HG03439 (cell line): ENCODE measurements at regions not wholly inside any gene's neighbourhood (a gene's known extent, or its start where the extent isn't known, plus 50 kb on each side); places are given as distances from the start of the nearest gene placed in this dataset.
"Not testable (repeated sequence)": the region's sequence is repeated elsewhere in the genome, so short reads cannot be mapped to it uniquely, and the experiment has no call there.

Experiments
- ATAC-seq: cut with Tn5 transposase; IDR thresholded peaks from one replicate; pipeline ENCODE4 v1.9.1; 2021; ENCODE audit warnings: mild to moderate bottlenecking, moderate library complexity; ENCODE audit not compliant: unreplicated experiment

- ATAC-seq = no peak
Observed at GRCh38 chr6:85287158-85287557, 162.7 kb upstream of the NT5E start.

DNA sequence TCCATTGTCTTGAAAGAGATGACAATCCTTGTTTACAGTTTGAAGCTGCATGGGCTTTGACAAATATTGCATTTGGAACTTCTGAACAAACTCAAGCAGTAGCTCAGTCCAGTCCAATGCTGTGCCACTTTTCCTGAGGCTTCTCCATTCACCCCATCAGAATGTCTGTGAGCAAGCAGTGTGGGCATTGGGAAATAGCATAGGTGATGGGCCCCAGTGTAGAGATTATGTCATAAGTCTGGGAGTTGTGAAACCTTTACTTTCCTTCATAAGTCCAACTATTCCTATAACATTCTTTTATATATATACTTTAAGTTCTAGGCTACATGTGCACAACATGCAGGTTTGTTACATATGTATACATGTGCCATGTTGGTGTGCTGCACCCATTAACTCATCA is 163.4 kb upstream of the NT5E start:
- not testable (repeated sequence) for ATAC-seq

DNA sequence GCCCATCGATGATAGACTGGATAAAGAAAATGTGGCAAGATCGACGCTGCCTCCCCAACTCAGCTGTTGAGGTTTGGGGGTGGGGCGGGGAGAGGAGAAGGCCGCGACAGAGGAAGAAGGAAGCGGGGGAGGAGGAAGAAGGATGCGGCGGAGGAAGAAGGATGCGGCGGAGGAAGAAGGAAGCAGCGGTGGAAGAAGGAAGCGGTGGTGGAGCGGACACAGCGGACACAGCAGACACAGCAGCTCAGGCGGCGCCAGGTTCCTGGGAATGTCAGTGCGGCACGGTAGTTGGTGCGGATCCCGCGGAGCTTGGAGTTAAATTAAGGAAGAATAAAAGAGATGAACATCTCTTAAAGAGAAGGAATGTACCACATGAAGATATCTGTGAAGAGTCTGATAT is 163.9 kb upstream of the NT5E start:
- no peak for ATAC-seq

GRCh38 chr6:85285114-85285513 is 164.8 kb upstream of the NT5E start:
- no peak for ATAC-seq

DNA sequence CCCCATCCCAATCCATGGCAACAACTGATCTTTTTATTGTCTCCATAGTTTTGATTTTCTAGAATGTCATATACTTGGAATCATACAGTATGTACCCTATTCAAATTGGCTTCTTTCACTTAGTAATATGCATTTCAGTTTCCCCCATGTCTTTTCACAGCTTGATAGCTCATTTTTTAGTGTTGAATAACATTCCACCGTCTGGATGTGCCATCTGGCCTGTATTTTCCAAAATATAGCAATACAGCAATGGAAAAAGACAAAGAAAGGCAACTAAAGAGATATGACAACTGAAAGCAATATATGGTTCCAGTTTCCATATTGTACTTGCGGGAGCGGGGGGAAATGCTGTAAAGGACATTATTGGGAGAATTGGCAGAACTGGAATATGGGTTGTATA is 166.4 kb upstream of the NT5E start:
- ATAC-seq = no peak

DNA sequence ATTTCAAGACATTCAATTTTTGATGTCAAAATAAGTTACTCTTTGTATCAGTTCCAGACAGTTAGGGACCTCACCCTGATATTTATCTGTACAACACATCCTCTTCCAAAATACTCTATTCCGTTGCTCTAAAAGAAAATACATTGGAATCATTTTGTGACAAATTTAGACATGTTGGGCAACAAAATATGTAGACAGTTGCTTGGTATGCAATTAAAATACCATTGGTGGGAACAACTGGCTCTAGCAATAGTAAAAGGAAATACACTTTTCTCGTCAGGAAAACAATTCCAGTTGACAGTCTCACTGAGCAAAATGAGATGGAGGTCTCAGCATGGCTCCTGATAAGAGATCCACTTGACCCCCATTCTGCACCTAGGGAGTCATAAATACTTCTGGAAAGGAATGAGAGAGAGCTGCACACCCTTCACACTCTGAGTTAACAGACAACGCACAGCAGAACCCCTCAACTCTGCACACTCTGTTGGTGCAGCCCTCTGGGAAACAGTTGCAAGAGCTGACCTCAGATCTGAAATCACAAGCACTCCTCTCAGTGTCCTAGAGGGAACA is 171.3 kb upstream of the NT5E start:
- no peak for ATAC-seq

- not testable (repeated sequence) for ATAC-seq
Observed at GRCh38 chr6:85276026-85276425, 173.9 kb upstream of the NT5E start.

DNA sequence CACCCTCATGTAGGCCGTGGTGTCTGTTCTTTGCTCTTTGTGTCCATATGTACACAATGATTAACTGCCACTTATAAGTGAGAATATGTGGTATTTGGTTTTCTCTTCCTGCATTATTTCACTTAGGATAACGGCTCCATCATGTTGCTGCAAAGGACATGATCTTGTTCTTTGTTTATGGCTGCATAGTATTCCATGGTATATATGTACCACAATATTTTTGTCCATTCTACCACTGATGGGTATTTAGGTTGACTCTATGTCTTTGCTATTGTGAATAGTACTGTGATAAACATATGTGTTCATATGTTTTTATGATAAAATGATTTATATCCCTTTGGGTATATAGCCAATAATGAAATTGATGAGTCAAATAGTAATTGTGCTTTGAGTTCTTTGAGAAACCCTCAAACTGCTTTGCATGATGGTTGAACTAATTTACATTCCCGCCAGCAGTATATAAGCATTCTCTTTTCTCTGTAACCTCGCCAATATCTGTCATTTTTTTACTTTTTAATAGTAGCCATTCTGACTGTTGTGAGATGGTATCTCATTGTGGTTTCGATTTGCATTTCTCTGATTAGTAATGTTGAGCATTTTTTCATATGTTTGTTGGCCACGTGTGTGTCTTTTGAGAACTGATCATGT is 174.4 kb upstream of the NT5E start:
- no peak for ATAC-seq

DNA sequence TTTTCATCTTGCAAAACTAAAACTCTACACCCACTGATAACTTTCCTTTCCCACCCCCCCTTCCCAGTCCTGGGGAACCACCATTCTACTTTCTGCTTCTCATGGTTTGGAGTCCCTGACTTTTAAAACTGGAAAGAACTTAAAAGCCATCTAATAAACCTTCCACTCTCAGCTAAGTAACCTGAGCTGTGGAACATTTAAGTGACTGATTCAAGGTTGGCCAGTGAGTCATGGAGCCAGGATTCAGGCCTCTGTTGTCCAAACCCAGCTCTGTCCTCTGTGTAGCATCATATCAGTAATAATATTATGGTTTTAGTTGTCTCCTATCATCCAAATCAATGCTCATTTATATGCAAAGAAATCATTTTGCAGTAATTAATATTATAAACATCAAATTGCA is 176.0 kb upstream of the NT5E start:
- no peak for ATAC-seq

GRCh38 chr6:85273046-85273445 is 176.8 kb upstream of the NT5E start:
- ATAC-seq = no peak

DNA sequence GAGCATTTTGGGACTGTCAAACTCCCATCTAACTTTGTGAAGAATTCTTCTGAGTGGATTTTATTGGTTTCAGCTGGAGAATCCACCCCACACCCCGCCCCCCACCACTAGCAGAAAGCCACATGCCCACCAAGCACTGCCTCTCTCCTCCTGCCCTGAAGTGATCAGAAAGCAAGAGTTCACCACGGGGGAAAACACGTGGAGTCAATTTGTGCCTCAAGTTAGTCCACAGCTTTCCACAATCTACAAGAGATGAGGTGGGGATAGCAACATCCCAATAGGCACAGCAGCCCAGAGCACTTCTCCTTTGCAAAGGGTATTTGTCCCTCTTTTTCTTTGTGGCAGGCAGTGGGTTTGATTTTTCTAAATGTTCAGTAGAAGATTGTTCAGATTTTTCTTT is 177.3 kb upstream of the NT5E start:
- no peak for ATAC-seq

DNA sequence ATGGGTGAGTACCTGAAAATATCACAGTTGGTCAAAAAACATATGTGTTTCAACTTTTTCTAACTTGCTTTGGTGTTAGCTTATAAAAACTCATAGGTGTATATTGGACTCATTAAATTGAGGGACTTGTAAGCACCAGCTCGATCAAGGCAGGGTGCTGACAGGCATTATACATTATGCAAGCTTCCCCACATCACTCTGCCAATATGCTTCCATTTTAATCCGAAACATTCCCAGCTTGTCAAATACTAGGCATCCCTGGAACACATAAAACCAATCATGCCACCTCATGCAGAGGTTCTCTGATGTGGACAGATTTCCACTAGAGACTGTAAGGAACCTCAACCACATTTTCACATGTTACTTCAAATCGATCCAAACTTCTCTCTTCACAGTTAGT is 187.3 kb upstream of the NT5E start:
- no peak for ATAC-seq

DNA sequence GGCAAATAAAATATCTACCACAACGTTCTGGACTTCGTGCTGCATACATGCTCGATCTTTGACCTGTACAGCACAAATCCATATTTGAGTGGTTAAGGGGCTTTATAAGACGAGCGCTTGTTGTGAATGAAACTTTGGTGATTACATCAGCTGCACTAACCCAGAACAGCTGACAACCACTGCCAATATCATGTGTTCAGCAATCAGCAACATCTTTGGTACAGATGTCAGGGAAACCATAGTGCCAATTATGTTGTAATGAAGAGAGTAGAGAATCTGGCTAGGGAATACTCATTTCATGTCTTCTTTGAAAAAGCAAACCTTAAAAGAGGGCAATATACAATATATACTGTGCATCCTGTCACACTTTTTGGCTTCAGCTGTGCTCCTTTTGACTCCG is 188.6 kb upstream of the NT5E start:
- ATAC-seq = no peak

DNA sequence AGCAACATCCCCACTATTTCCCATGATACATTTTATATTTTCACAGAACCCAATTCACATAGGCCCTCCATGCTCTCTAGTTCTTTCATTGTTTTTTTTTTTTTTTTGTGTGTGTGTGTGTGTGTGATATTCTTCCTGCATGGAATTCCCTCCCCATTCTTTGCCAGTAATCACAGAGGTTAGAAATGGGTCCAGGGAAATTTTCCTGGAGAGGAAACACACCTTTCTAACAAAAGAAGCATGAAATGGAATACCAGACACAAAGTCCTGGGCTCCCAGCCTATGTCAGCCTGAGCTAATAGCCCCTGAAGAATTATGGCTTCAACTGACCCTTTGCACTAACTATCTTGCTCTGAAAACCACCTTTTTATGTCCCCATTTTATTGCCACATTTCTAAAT is 194.2 kb upstream of the NT5E start:
- no peak for ATAC-seq

DNA sequence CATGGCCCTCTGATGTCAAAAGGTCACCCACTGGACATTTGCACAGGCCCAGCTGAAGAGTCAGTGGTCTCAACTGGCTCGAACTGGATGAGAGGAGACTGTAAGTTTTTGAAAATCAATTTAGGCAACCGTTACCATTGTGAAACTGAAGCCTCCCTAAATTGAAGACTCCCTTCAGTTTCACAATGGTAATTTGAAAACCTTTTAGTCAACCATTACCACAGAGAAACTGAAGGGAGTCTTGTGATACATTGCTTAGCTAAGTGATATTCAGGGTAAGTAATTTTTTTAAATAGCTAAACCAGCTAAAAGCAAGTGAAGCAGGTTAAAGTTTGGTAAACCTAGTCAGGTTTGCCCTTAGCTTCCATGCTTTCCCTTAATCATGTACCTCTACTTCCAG is 197.3 kb upstream of the NT5E start:
- no peak for ATAC-seq

DNA sequence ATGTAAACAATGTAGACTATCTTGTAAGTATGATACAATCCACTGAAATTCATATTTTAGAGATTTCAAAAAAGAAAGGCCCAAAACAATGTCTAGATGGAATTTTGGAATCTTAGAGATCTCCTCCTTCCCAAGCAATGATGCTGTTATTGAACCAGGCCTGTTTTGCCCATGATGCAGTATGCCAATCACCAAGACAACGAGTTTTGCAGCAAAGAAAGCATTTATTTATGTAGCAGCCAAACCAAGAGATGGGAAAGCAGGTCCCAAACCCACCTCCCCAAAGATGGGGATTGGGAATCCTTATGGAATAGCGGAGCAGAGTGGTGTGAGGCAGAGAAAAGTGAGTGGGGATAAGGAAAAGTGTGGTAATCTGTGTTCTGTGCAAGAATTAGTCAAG is 197.8 kb upstream of the NT5E start:
- no peak for ATAC-seq

DNA sequence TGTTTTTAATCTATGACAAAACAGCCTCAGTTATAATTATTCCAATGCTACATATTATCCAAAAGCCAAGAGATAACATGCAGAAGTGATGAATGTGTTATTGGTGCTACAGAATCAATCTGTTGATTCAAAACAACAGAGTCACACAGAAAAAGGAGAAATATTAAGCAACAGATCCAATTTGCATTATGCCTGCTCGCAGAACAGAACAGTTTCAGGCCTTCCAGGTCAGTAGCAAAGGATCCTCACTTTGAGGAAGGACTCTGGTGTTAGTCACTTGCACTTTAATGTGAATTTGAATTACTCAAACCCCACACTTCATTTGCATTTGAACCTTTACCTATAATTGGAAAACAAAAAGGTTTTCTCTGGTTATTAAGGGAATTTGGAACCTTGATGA is 198.6 kb upstream of the NT5E start:
- no peak for ATAC-seq

GRCh38 chr6:85250586-85251220 is 199.2 kb upstream of the NT5E start:
- no peak for ATAC-seq

GRCh38 chr6:85245004-85245403 is 204.9 kb upstream of the NT5E start:
- ATAC-seq = no peak

DNA sequence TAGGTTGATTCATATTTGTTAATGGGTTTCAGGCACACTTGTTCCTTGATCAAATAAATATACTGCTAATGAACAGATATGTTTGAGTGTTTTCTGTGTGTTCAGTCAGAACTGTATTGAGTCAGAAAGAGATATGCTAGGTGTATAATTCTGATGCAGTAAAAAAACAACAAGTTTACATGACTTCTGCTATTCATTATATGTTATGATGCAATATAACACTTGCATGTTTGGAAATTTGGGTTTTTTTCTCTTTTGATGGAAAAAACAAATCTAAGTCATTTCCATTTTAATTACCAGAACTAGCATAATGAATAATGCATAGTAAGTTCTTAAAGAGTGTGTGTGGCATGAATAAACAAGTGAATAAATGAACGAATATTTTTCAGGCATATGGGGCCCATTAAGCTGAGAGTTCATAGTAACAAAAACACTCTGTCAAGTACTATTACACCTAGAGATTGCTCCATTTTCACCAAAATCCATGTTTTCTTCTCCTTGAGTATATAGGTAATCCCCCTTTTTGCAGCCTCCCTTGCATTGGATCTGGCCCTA is 208.3 kb upstream of the NT5E start:
- no peak for ATAC-seq

DNA sequence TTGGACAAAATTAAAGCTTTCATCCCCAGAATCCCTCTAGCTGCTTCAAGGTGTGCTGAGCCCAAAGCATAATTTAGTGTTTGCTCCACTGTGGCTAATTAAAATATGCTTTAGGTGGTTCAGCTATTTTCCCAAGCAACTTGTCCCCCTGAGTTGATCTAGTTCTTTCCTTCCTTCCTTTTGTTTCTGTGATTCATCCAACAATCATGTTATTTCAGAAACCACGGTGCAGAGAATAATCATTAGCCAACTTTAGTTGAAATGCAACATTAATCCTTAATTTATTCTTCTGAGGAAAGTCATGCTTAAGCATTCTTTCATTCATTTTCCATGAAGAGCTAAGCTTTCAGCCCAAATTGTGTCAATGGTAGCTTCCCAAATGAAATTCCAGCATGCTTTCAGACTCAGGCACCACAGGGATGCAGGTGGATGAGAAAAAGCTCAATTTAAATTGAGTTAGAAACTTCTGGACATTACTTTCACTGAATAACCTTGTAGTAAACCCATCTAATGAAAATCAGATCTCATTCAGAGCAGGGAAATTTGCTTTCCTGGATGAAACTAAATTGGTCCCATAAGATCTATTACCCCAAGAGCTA is 209.0 kb upstream of the NT5E start:
- no peak for ATAC-seq

DNA sequence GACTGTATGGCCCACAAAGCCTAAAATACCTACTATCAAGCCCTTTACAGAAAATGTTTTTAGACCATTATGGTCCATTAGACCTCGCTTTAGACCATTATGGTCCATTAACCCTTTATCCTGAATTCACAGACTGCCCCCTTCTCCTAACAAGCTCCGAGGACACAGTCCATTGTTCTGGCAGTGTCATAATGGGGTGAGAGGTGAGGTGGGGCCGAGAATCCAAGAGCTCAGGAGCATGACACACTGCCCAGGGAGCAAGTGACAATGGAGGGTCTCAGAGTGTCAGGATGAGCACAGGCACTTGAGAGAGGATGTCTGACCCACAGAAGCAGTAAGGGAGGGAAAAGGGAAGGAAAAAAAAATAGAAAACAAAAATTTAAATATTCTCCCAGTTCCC is 212.4 kb upstream of the NT5E start:
- ATAC-seq = no peak
